ENCODE measurements at regions not wholly inside any gene's neighbourhood (a gene's known extent, or its start where the extent isn't known, plus 50 kb on each side); places are given as distances from the start of the nearest gene placed in this dataset.
"Not testable (repeated sequence)": the region's sequence is repeated elsewhere in the genome, so short reads cannot be mapped to it uniquely, and the experiment has no call there.

DNA sequence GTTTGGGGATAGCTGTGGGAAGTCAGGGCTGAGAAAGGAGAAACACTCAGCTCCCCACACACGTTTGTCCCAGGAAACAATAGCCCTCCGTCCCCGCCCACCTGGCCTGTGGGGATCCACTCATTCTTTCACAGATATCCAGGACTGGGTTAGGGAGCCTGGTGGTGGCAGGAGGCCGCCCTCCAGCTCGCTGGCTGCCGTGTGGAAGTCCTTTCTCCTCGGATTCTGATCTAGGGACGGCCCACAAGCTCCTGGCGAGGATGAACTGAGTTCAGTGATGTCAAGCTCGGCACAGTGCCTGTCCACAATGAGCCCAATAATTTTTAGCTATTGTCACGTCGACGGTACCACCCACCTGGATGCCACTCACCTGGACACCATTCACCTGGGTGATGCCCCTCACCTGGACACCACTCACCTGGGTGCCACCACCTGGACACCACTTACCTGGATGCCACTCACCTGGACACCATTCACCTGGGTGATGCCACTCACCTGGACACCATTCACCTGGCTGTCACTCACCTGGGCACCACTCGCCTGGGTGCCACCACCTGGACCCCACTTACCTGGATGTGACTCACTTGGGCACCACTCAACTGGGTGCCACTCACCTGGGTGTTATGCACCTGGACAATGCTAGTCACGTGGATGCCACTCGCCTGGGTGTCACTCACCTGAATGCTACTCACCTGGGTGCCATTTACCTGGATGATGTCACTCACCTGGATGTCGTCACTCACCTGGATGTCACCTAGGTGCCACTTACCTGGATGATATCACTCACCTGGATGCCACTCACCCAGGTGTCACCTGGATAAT lies 172.5 kb upstream of the FOXF1 start:
- DNase-seq, result no peak

DNA sequence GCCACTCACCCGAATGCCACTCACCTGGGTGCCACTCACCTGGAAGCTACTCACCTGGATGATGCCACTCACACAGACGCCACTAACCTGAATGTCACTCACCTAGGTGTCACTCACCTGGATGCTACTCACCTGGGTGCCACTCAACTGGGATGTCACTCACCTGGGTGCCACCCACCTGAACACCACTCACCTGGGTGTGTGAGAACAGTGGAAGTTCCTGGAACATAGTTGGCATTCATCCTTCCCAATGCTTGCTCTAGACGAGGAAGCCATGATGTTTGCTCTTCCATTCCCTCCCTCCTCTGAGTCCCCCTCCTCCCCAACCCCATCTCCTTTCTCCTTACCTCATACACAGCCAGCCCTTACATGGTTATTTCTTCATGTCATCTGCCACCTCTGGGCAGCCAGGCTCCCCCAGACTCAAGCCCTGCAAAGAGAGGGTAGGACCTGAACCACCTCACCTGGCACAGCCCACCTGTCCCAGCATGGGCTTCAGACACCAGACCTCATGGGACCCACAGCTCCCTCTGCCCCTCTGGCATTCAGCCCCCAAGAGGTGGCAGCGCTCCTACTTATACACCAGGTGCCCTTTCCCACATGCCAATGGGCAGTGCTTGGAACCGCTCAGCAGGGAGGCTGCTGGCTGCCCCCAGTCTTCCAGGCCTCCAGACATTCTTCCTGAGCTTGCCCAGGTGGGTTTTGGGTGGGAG lies 171.8 kb upstream of the FOXF1 start:
- DNase-seq, result no peak

DNA sequence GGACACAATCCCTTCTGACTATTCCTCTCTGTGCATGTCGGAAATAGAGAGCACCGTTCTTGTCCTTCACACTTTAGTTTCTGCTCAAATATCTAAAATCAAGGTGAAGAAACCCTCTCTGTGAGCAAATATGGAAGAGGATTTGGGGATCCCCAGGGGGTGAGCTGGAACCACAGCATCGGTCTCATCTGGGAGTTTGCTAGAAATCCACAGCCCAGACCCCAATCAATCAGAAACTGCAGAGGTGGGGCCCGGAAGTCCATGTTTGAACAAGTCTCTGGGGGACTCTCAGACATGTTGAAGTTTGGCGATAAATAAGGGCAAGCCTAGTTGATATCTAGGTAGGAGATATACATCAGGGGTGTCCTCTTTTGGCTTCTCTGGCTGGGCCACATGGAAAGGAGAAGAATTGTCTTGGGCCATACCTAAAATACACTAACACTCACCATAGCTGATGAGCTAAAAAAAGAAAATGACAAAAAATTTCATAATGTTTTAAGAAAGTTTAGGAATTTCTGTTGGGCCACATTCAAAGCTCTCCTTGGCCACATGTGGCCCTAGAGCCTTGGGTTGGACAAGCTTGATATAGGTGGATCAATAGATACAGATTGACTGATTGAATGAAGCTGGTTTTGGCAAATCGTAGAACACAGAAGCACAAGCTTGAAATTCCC lies 168.0 kb upstream of the FOXF1 start:
- DNase-seq, result no peak

DNA sequence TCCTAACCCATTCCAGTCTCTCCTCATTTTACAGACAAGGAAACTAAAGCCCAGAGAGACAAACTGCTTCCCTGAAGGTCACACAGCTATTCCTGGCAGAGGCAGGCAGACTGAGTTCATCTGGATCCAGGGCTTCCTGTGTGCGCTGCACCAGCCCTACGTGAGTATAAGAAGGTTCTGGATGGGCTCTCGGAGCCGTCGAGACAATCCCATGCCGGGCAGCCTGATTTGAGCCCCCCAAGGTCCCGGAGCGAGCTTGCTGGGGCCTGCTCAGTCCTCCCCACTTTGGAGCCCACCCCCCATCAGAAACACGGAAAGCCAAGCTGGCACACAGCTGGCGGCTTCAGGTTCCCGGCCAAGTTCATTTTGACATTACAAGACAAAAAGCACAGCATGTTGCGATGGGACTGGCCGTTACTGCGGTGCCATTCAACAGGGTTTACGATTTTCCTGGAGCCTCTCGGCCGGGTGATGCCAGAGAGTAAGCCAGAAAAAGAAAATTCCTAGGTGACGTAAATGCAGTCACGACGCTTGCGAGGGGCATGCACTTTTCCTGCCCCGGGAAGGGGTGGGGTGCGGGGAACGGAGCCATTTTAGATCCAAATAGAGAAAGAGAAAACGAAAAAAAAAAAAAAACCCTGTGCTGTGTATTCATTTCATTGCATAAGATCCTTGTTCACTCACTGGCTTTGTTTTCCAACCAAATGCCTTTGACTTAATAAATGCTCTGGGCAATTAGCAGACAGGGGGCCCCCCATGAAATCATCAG lies 167.1 kb upstream of the FOXF1 start:
- DNase-seq, result no peak

DNA sequence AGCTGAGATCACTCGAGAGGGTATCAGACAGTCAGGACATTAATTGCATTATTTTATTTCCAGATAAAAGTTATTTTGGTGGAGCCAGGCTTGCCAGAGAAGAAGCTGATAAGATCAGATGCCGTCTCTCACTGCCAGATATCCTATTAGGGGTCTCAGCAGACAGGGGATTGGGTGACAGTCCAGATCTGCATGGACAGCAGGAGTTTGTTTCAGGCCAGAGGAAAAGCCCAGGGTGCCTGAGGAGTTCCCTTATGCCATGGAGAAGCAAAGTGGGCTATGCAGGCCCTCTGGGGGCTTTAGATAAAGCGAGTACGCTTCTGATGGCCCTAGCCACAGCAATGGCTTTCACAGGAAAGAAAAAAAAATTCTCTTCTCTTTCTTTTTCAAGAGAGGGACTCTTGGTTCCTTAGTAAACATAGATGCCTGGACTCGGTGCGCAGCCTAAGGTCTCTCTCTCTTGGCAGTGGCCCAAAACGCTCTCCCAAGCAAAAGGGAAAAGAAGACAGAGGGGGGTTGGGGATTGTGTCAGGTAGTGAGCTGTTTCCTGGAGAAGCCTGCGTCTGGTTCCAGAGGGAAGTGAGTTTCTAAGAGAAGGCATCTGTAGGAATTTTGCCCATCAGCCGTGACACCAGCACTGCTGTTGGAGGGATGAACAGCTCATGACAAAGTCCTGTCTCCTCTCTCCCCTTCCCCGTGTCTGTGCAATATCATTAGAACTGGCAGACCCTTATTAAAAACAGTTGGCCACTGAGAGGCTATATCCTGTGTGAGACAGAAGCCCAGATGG lies 166.3 kb upstream of the FOXF1 start:
- no peak for DNase-seq

DNA sequence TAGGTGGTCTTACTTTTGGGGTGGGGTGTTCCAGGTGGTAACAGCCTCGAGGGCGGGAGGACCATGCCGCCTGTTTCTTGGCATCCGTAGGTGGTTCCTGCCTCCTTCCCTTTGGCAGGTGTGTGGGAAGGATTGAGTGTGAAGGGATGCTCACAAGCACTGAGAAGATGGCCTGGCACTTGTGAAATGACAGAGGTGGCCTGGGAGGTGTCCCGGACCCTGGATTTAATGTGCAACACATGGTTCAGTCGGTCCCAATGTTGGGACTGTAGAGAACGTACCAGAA lies 165.8 kb upstream of the FOXF1 start:
- DNase-seq, result no peak

DNA sequence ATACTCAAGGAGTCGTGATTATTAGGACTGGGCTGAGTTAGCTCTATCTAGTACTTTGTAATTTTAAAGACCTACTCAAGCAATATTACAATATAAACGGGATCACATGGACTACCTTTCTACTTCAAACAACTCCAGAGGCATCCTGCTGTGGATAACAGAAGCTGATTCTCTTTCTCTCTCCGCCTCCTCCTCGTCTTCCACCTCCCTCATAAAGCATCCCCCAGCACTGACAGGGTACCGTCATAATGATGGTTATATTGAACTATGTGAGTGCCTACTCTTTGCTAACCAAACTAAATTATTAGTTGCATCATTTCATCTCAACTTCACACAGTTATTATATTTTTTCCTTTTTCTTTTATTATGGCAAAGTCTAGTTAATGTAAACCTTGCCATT lies 165.4 kb upstream of the FOXF1 start:
- no peak for DNase-seq

DNA sequence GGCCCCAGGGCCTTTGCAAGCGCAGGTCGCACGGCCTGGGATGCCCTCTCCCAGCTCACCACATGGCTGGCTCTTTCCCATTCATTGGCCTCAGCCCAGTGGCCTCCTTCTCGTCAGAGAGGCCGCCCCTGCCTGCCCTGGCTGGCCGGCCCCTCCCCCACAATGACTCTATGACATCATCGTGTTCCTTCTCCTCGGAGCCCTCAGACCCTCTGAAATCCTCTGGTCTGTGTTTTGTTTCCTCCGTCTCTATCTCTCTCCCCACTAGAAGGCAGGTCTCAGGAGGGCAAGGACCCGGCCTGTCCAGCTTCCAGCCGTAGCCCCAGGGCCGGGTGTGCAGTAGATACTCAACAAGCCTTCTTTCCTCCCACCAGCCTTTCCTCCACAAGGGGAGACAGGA lies 164.8 kb upstream of the FOXF1 start:
- no peak for DNase-seq

DNA sequence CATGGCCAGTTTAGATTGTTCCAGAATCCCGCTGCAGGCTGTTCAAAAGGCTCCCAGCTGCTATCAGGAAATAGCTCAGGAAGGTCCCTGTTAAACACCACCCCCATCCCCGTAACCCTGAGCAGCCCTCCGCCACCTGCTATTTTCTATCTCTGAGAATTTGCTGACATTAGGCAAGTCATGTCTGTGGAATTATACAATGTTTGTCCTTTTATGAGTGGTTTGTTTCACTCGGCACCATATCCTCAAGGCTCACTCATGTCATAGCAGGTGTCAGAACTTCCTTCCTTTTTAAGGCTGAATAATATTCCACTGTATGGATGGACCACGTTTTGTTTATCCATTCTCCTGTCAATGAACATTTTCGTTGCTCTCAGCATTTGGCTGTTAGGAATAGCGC lies 164.3 kb upstream of the FOXF1 start:
- DNase-seq, result no peak

DNA sequence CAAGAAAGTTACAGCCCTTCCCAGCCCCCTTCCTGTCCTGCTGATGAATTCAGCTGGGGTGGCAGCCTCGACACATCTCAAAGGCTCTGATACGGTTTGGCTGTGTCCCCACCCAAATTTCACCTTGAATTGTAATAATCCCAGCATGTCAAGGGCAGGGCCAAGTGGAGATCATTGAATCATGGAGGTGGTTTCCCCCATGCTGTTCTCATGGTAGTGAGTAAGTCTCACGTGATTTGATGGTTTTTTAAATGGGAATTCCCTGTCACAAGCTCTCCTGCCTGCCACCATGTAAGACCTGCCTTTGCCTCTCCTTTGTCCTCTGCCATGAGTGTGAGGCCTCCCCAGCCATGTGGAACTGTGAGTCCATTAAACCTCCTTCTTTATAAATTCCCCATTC lies 163.2 kb upstream of the FOXF1 start:
- no peak for DNase-seq

DNA sequence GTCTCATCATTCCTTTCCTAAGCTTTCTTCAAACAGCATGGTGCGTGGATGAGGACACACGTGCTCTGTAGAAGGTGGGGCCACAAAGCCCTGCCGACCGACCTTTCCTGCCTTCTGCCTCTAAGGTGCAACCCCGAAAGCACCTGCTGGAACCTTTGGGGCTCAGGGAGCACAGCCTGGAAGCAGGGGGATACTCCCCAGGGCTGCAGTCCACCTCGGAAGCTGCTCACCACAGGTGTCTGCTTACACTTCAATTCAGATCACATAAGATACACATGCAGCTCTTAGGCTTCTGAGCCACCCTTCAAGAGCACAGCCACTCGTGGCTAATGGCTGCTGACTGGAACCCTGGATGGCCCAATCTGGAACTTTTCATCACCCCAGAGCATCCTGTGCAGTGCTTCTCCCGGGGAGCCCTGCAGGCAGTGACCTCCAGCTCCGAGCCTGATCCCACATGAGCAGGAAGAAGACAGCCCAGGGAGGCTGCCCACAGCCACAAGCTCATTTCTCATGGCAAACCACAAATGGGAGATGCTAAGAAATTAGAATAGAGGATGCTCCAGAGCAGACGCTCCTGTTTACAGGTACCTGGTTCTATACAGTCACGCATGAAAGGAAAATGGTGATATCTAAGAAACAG lies 162.3 kb upstream of the FOXF1 start:
- no peak for DNase-seq

DNA sequence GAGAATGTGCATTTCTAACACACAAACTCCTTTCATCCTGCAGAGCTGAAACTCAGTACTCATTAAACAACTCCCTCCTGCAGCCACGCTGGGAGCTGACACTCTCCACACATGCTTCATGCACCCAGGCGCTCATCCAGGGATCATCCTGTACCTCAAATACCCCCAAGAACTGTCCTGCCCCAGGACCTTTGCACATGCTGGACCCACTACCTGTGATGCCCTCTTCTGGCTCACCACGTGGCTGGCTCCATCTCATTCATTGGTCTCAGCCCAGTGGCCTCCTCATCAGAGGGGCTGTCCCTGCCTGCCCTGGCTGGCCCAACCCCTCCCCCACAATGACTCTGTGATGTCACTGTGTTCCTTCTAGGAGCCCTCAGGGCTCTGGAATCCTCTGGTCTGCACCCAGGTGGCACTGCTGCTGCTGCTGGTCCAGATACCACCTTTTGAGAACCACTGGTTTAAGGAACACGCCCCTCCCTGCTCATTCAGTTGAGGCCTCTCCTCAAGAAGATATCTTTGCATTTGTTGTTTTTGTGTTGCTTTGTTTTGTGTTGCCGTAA lies 160.9 kb upstream of the FOXF1 start:
- no peak for DNase-seq

DNA sequence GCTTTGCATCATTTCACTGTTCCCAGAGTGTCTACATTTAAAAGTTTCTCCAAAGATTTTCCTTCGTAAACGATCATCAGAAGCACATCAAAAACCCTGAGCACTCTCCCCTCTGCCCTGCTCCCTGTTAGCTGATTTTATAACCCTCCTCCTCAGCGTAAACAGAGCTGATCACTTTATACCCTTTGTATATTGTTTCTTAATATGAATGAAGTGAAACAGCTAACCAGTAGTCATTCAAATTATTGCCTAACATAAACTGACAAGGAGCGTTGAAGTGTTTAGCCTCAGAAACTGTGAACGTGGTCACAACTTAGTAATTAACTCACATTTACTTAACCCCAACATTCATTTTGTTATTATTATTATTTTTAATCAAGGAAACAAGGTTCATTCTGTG lies 160.0 kb upstream of the FOXF1 start:
- DNase-seq, result no peak

DNA sequence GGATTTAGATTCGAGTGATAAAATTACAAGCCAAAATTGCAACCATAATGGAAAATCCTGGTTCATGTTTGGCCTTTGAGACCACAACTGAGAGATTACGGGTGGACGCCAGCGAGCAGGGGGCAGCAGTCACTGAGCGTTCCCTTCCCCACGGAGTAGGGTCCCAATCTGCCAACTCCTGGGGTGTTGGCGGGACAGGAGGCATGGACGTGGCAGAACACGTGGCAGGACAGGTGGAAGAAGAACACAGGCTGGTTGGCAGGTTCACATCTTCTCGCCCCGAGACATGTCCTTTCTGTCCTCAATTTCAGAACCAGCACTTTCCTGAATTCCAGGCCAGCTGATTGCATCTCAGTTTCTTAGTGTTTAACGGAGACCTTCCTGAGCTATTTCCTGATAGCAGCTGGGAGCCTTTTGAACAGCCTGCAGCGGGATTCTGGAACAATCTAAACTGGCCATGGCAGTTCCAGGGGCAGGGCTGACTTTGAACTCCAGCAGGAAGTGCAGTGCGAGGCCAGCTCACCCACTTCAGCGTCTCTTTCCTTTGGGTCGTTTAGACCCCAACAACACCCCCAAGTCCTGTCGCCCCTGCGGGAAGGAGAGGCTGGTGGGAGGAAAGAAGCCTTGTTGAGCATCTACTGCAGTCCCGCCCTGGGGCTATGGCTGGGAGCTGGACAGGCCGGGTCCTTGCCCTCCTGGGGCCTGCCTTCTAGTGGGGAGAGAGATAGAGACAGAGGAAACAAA lies 159.1 kb upstream of the FOXF1 start:
- DNase-seq, result no peak

DNA sequence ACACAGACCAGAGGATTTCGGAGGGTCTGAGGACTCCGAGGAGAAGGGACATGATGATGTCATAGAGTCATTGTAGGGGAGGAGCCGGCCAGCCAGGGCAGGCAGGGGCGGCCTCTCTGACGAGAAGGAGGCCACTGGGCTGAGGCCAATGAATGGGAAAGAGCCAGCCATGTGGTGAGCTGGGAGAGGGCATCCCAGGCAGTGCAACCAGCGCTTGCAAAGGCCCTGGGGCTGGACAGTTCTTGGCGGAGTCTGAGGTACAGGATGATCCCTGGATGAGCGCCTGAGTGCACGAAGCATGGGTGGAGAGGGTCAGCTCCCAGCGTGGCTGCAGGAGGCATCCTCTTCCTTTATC lies 158.6 kb upstream of the FOXF1 start:
- not testable (repeated sequence) for DNase-seq

DNA sequence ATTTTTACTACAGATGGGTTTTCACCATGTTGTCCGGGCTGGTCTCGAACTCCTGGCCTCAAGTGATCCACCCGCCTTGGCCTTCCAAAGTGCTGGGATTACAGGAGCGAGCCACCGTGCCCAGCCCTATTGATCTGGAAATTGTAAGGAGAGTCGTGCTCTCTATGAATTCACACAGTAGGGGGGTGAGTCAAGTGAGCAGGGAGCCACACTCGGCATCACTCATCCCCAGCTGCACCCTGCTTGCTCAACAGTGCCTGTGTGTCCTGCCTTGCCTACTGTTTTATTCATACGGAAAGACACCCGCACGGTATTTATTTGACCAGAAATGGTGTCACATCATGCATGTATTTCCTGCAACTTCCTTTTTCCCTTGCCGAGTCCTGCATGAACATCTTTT lies 157.2 kb upstream of the FOXF1 start:
- no peak for DNase-seq

DNA sequence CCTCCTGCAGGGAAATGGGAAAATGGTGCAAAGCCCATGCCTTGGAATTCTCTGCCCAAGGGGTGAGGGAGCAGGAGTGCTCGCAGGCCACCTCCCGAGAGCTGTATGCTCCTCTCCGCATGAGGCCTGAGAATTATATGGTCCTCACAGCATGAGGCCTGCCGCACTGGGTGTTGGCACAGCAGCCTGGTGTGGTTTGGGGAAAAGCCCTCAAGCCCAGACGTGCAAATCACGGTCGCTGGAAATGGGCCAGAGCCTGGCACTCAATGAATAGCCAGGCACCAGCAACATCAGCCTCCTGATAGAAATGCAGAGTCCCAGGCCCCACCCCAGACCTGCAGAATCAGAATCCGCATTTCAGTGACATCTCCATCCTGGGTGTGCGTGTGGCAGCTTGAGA lies 156.4 kb upstream of the FOXF1 start:
- DNase-seq, result no peak

DNA sequence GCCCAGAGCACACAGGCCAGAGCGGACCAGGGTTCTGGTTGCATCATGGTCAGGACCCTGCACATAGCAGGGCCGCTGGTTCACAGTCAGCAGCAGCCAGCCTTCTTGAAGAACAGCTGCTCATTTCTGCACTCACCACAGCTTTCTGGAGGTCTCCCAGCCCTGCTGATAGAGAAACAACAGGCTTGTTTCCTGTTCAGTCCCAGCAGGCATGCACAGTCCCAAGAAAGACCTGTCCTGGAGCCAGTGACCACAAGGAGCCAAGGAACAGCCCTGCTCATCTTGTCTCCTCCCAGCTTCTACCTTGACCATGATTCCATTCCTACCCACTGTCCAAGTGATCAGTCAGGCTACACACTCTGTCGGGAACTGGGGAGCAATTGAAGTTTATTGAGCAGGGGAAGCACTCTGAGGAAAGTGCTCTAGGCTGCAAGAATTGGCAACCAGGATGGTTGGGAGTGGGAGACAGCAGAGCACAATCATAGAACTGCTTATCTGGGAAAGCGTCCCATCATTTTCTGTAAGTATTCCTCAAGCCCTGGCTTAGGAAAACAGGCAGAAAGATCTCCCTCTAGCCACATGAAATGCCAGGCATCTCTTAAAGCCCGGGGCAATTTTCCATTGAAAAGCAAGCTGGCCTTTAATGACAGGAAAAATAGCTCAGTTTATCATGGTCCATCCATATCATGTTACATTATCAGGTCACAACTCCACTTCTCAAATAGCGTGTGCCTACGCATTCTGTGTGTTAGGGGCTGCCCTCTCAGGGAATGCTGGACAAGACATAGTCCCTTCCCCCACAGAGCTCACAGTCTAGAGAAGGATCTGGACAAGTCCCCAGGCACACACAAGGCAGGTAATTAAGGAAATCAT lies 155.4 kb upstream of the FOXF1 start:
- no peak for DNase-seq

DNA sequence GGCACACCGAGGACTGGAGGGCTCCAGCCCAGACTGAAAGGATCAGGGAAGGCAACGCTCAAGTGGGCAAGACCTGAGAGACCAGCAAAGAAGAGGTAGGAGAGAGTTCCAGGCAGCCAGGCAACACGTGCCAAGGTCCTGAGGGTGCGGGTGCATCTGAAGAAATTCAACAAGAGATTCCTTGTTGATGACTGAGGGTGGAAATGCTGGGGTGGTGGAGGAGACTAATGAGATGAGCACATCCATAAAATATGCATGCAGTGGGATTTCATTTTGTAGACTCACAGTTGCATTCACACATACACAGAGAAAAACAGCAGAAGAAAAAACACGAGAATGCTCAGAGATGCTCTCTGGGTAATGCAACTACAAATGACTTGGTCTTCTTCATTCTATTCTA lies 154.8 kb upstream of the FOXF1 start:
- no peak for DNase-seq

DNA sequence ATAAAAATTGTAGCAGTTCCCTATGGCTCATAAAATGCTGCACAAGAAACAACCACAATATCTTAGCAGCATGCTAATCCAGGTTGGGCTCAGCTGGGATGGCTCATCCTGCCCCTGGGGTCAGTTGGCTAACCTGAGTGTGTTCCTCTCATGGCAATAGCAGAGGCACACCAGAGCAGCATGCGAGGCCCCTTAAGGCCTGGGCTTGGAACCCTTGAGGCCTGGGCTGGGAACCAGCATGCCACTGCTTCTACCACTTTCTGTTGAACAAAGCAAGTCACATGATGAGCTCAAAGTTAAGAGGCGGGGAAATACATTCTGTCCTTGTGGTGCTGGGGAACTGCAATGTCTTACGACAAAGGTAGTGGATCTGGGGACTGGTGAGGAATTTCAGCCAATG lies 154.4 kb upstream of the FOXF1 start:
- no peak for DNase-seq

All from NCI-H2029 treated with DMSO at 0.1 percent for 48 hours (cell line).